GM19351 (cell line): ENCODE measurements at regions not wholly inside any gene's neighbourhood (a gene's known extent, or its start where the extent isn't known, plus 50 kb on each side); places are given as distances from the start of the nearest gene placed in this dataset.
"Not testable (repeated sequence)": the region's sequence is repeated elsewhere in the genome, so short reads cannot be mapped to it uniquely, and the experiment has no call there.

Experiments used
- ATAC-seq: cut with Tn5 transposase; IDR thresholded peaks from one replicate; pipeline ENCODE4 v1.9.1; 2021; ENCODE audit warnings: mild to moderate bottlenecking, moderate library complexity; ENCODE audit not compliant: unreplicated experiment

DNA sequence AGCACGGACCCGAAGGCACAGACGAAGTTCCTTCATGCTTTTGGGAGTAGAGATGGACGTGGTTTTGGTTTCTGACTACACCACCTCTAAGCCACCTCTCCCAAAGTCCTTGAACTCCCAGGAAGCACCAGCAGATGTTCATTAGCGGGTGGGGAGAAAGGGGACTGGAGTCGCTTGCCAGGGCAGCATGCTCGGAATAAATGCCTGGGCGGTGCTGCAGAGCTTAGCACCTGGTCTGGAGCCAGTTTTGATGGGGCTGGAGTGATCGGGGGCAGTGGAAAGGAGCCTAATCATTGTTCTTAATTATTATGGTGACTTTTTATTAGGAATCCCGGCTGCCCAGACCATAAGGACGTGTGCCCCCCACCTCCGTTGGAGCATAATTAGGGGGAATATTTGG lies 220.8 kb downstream of the TFCP2L1 start:
- ATAC-seq: no peak

DNA sequence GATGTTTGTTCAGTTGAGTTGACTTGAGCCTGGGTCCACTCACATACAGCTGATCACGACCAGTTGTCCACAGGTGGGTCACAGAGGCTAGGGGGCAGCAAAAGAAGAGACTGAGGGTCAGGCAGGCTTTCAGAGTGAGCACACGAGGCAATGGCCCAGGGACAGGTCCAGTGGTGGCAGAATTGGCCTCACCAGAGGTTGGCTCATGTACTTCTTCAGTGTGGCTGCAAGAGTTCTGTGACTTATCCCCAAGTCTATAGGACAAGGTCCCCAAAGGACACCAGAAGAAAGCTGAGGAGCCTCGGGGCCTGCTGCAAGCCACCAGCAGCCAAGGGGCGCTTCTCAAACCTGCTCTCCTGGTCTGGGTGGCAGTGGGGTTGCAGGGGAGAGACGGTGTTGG lies 219.8 kb downstream of the TFCP2L1 start:
- no peak for ATAC-seq

DNA sequence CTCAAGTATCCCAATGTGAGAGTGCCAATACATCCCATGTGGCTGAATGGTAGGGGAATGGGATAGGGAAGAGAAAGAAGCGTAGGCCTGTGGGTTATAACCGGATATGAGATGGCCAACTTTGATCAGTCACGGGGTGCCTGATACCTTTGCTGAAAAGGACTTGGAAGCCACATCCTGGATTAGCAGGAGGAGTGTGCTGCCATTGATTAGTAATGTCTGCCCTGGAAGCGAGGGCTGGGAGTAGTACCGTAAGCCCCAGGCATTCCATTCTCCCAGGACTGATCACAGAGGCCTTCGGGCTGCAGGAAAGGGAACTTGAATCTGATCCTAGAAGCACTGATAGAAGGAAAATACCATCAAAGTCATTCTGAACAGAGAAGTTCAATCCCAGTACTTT lies 218.5 kb downstream of the TFCP2L1 start:
- no peak for ATAC-seq

DNA sequence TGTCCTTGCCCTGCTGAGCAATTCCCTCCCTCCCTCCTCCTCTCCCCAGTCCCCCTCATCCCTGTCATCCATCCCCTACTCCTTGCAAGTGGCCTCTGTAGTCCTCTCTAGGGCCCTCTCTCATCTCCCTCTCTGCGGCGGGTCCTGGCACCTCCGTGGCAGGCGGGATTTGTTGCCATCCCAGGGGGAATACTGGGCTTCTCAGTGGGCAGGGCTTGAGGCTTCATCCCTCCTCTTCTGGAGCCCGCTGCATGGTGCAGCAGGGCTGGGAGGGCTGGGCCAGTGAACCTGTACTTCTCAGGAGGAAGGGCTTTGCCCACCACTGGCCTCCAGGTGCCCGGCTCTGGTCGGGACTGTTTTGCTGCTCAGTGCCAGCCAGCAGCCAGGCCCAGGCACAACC lies 216.2 kb downstream of the TFCP2L1 start:
- no peak for ATAC-seq

DNA sequence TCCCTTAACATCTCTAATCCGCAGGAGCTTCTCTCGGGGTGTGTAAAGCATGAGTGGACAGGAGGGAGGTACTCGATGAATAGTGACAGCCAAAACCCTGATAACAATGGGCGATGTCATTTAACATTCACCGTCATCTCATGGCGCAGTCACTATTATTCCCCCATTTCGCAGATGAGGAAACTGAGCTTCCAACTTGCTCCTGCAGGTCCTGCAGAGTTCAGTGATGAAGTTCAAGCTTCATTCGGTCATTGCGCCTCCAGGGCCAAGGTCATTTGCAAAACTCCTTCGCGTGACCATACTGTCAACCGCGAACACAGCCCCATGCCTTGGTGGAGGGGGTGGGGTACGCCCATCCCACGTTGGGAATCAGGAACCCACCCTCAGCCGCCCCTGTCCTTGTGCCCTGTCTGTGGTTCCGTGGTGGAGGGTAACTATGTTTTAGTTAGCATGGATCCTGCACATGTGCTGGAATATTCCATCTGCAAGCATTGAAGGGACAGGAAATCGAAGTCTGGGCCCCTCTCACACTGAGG lies 215.5 kb downstream of the TFCP2L1 start:
- ATAC-seq: no peak

DNA sequence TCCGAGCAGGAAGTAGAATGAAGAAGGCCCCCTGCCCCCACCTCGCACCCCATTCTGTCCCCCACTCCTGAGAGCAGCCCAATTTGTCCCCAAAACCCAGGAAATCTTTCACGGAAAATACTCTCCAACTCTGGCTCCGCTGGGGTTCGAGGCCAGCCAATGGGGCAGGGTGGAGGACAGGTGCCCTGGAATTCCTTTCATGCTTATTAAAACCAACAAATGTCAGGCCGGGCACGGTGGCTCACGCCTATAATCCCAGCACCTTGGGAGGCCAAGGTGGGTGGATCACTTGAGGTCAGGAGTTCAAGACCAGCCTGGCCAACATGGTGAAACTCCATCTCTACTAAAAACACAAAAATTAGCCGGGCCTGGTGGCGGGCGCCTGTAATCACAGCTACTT lies 214.9 kb downstream of the TFCP2L1 start:
- ATAC-seq: not testable (repeated sequence)

DNA sequence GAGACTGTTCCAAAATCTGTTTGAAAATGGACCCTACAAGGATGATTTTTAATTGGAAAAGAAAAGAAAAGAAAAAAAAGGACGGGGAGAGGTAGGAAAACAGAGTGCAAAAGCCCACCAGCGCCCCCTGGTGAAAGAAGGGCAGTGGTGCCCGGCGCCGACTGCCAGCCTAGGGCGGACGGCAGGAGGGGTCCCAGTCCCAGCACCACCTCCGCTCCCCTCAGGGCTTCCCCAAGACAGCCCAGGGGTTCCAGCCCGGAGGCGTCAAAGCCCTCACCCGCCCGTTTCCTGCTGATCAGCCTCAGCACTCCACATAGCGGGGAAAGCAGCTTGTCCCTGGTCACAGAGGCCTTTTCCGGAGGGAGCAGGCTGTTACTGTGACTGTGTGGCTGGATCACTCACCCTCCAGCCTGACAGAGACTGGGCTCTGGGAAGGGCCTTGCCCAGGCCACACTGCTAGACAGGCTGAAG lies 213.9 kb downstream of the TFCP2L1 start:
- ATAC-seq: peak; percentile 53

DNA sequence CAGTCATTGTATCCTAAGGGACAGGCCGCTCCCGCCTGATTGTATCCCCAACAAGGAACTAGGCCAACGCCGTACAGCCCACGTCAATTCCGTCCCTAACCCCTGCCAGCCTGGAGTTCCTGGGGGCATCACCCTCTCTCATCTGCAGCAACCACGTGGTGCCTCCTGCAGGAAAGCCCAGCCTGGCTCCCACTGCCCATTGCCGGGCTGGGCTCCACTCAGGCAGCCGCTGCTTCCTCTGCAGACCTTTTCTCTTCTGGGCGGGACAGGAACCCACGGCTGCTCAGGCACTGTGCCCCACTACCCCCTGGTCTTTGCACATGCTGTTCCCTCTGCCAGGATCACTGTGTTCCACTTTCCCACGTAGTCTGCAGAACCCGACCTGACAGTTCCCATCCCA lies 212.2 kb downstream of the TFCP2L1 start:
- no peak for ATAC-seq

DNA sequence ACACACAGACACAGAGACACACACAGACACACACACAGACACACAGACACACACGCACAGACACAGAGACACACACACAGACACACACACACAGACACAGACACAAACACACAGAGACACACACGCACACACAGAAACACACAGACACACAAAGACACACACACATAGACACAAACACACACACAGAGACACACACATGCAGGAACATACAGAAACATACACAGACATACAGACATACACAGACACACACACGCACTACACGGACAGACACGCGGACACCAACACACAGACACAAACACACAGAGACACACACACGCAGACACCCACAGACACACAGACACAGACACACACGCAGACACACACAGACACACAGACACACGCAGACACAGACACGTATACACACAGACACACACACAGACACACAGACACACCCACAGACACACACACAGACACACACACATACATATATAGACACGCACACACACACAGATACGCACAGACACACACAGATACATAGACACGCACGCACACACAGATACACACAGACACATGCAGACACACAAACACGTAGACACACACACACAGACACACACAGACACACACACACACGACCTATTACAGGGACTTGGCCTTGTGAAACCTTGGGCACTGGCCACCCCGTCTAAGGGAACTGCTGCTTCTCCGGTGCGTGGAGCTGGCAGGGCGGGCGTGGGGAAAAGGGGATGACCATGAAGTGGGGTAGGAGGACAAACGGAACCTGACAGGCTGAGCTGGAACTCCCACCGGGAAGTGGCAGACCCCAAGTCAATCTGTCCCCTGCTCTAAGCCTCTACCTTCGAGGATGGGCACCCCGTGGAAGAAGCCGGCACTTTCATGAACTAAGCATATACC lies 211.4 kb downstream of the TFCP2L1 start:
- ATAC-seq: no peak

DNA sequence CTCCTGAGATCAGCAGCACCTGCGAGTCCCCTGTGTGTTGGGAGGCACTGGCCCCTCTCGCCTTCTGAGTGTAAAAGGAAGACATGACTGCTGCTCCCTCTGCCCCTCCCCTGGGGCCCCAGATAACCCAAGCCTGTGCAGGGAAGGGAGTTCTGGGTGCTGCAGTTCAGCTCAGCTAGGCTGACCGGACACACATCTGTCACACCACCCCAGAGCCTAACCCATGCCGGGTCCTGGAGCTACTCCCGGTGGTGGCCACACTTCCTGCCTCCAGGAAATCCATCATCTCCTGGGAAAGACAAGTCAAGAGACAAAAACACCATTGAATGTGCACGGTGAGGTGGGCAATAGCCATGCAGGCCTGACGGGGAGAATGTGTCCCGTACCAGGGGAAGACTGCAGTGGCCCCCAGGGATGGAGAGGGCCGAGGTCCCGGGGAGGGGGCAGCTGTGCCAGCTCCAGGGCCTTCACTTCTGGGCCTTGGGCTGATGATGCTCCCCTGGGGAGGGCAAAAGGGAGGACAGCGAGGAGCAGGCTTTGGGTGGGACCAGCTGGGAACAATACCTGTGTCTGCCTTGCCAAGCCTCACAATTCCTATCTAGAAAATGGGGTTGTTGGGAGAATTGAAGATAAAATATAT lies 210.6 kb downstream of the TFCP2L1 start:
- ATAC-seq: no peak

DNA sequence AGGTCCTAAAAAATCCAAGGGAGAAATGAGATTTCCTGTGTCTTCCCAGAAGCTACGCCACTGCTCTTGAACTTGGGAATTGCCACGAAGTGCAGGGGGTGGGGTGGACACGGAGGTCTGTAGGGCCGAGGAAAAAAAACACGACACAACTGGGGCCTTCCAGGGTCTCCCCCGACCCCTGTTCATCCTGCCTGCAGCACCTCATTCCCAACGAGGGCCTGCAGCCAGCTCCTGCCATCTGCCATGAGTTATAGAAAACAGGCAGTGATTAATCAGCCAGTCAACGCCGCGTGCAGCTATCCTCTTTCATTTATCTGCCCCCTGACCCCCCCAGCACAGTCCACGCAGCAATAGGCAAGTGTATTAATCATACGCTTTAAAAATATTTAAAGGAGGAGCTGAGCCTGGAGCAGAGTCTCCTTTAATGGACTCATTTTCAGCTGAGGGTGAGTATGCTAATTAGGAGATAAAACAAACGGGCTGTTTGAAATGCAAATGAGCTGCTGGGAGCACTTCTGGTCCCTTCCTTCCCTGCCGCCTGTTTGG lies 209.9 kb downstream of the TFCP2L1 start:
- ATAC-seq: no peak

DNA sequence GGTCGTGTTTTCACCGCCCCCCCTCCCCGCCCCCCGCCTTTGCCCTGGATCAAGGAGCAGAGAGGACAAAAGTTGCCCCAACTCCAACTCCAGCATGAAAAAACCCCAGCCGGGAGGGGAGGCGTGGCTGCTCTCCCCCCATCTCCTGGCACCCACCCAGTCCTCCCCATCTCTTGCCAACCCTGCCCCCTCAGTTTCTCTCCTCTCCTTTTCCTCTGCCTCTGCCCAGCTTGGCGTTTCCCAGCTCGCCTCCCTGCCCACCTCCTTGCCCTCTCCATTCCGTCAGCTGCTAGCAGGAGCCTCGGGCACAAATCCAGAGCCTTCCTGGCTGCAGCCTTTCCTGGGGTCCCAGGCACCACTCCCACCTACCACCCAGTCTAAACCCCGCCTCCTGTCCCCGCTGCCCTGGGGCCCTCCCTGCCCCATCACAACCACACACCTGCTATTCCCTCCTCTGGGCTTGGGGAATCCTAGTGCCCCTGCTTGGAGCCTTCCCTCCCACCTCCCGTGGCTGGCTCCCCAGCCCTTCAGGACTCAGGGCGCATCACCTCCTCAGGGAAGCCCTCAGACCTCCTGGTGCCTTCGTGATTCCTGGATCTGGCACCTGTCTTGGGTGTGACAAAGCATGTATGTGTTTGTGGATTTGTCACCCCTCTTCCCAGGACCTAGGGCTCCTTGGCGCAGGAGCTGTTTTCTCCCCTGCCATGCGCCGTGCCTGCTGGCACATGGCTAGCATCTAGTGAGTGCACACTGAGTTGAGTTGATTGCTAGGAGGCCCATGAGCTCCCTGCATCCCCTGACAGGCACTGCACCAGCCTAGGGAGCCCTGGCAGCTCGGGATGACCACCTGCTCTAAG lies 209.1 kb downstream of the TFCP2L1 start:
- ATAC-seq: no peak

DNA sequence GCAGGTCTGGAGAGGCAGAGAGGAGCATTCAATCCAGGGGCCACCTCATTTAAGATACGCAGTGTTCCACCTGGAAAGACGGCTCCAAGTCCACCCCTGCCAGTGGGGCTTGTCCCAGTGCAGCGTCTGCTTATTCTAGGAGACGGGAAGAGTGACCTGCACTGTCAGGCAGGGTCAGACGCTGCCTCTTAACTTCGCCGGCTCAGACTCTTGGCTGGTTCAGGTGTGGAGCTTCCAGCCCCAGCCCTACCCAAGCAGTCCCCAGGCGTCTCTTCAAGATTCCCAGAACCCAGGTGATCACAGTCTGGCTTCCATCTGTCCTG lies 208.5 kb downstream of the TFCP2L1 start:
- ATAC-seq: no peak

DNA sequence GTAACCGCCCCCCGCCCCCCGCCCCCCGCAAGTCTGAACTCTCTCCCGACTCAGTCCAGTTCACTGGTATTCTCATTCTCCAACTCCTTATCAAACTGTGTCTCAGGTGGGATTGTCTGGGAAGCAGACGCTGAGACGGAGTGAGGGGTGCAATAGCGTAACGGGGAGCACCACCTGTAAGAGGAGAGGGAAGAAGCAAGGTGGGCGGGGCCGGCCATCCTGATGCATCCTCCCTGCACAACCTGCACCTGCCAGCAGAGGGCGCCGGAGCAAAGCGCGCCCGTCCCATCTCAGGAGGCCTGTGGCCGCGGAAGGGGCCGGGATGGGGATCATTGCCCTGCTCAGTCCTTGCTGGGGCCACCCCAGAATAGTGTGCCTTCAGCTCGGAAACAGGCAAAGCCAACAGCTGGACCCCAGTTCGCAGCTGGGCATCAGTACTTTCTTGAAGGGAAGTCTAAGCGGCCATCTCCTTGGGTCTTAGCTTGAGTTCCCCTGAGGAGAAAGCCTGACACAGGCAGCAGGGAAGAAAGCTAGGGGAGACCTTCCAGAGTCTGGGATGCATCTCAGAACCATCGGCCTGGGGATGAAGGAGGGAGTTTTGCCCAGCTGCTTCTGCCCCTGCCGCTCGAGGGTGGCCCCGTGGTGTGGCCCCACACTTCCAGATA lies 208.0 kb downstream of the TFCP2L1 start:
- peak; percentile 59 for ATAC-seq

DNA sequence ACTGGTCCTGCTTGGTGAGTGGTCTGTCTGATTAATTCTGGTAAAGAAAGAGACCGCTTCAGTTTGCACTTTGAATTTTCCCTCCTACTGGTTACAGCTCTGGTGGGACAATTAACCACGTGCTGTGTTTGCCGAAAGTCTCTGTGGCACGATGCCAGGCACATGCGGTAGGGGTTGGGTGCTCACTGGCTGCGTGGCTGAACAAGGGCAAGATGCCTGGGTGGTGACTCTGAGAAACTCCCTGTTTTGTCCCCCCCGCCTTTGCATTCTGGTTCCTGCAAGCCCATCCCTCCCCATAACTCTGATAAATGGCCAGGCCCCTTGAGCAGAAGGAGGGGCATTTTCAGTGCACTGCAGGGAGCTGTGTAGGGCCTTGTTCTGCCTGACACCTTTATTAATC lies 206.1 kb downstream of the TFCP2L1 start:
- ATAC-seq: no peak

DNA sequence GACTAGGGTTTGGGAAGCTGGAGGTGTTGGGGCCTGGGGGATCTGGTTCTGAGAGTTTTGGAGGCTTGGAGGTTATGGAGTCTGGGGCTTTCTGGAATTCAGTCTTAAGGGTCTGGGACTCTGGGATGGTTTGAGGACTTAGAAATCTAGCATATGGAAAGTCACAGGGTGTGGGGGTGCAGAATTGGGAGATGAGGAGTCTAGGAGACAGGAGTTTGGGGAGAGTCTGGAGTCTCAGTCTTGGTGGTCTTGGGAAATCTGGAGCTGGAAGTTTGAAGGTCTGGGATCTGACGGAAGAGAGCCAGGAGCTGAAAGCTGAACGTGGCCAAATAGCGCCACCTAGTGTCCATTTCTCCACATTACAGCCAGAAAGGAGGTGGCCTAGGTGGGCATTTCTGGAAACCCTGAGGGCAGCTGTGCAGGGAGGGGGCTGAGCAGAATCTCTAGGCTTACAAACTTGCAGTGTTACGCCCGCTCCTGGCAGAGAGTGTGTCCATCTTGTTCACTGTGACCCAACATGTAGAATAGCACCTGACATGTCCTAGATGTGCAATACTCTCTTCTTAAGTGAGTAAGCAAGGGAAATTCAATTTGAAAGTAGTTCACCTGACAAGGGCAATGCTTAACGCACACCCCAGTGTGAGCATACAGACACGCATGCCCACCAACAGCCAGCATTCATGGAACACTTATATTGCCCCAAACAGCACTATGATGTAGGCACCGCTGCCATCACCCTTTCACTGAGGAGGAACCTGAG lies 204.8 kb downstream of the TFCP2L1 start:
- ATAC-seq: no peak

DNA sequence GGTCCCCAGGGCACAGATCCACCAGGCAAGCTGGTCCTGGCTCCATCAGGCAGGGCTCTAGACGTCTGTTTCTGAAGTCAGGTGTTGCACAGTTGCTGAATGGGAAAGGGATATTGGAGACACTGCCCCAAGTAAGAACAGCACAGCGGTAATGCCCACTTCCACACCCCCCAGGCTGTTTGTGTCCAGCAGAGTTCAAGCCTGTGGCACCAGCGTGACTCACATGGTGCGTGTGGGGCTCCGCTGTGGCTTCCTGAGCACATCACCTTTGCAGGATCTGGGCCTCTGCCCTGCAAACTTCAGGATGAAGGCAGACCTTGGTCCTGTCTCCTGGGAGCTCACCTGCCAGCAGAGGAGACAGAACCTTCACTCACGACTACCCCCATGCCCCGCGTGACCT lies 203.3 kb downstream of the TFCP2L1 start:
- no peak for ATAC-seq

DNA sequence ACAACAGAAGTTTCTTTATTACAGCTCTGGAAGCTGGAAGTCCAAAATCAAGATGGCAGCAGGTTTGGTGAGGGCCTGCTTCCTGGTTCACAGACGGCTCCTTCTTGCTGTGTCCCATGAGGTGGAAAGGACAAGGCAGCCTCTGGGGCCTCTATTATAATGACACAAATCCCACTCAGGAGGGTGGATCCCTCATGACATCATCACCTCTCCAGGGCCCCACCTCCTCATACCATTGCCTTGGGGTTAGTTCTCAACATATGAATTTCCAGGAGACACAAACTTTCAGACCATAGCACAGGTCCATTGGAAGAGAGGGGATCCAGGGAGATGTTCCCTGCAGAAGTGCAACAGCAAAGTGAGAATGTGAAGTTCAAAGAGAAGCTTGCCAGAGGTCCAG lies 202.8 kb downstream of the TFCP2L1 start:
- ATAC-seq: no peak

DNA sequence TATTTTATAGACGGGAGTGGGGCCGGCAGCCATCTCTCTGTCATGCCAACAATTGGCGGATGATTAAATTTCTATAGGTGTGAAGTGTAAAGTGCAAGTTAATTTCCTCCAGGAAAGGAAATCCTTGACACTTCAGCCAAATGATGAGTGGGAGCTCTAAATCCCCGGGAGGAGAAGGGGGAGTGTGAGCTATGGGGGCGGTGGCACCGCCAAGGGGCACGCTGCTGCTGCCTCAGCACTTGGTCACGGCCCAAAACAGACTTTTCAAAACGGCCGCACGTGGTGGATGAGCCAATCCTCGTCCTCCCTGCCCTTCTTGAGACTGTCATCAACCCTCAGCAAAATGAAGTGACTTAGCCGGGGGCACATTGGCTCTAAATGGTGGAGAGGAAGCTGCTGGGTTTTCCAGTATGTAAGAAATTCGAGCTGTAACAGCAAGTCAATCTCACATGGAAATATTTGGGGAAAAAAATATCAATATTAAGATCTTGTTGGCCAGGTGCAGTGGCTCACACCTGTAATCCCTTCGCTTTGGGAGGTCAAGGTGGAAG lies 200.8 kb downstream of the TFCP2L1 start:
- ATAC-seq: no peak
